Stimulated activated naive CD8-positive, alpha-beta T cell treated with anti-CD3 and anti-CD28 coated beads, Interleukin-15, Interleukin-2, amounts not matched to agents 100 U/mL and 50 U/mL, for 24 hours (primary cell): ENCODE measurements at regions not wholly inside any gene's neighbourhood (a gene's known extent, or its start where the extent isn't known, plus 50 kb on each side); places are given as distances from the start of the nearest gene placed in this dataset.
"Not testable (repeated sequence)": the region's sequence is repeated elsewhere in the genome, so short reads cannot be mapped to it uniquely, and the experiment has no call there.

Source experiments
- ATAC-seq: fragments of 150-1000 bp; cut with Tn5 transposase; one replicate; pipeline ENCODE4 v1.10.0; 2021
- DNase-seq: peaks from one replicate; pipeline ENCODE4 v3.0.0; 2021

- ATAC-seq (no peak), DNase-seq (peak; percentile 79)
Measured at GRCh38 chr1:221203224-221204054, 324.2 kb downstream of the HLX start.

DNA sequence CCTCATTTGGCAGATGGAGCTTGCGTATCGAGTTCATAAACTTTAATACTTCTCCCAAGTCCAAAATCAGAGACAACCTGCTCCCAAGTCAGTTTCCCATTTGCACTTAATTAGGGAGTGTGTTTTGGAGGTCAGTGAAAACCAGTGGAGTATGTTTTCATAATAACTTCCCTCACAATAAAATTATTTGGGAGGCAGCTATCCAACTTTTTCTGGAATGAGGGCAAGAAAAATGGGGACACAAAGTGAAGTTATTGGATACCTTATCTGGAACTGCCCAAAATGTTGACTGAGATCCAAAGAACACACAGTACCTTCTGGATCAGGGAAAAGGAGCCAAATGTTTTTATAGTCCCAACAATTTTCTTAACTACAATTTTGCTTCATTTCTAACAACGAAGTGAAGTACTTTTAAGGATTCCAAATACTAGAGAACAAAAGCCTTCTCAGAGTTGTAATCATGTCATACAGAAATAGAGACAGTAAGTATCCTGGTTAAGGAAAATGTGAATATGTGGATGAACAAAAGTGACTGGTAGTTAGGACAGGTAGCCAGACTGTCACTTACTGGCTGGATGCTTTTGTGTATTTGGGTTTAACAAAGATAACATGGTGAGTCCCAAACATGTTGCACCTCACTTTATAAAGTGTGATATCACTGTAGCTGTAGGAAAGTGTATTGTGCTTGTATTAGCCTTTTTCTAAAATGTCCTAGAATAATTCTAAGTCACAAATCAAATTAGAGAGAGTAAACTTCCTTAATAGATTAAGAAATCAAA lies 325.0 kb downstream of the HLX start:
- no peak for ATAC-seq
- no peak for DNase-seq

DNA sequence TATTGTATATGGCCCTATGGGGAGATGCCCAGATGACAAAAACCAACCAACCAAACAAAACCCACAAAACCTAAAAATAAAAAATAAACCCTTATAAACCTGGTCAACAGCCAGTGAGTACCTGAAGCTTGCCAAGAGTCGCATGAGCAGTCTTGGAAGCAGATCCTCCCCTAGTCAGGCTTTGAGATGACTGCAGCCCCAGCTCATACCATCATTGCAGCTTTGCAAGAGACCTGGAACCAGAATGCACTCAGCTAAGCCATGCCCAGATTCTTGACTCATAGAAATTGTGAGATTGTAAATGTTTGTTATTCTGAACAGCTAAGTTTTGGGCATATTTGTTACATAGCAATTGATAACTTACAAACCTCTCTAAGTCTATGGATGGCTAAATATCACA lies 326.8 kb downstream of the HLX start:
- ATAC-seq = no peak
- DNase-seq = no peak

DNA sequence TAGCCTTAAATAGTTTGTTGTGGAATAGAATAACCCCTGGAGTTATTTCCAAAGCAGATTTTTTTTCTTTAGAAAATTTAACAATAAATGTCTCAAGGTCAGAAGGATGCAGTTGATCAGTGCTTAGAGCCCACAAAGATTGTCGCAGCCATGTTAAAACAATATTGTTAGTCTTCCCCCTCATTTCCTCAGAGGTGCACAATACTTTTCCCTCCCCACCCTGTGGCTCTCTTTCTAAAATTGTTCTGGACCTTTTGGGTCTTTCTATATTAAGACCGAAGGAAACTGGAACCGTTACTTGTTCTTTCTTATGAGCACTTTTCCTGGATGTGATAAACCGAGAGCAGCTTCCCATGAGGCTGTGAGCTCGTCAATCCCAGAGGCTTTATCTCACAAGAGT lies 333.7 kb downstream of the HLX start:
- ATAC-seq (no peak), DNase-seq (no peak)

DNA sequence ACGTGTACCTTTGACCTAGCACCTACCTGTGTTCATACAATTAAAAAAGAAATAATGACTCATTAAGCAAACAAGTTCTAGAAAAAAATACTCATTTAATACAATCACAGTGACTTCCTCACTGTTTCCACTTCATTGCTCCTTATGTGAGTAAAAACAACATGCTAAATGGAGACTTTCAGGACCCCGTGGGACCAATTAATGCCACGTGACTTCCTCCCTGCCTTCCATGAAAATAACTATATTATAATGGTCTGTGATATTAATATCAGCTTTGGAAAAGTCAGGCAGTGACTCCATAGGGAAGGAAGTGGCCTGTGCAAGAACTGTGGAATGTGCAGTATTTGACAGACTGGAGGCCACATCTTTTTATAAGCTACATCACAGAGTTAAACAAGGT lies 337.8 kb downstream of the HLX start:
- ATAC-seq (no peak), DNase-seq (no peak)

GRCh38 chr1:221223281-221223680 lies 344.0 kb downstream of the HLX start:
- ATAC-seq (no peak), DNase-seq (no peak)

DNA sequence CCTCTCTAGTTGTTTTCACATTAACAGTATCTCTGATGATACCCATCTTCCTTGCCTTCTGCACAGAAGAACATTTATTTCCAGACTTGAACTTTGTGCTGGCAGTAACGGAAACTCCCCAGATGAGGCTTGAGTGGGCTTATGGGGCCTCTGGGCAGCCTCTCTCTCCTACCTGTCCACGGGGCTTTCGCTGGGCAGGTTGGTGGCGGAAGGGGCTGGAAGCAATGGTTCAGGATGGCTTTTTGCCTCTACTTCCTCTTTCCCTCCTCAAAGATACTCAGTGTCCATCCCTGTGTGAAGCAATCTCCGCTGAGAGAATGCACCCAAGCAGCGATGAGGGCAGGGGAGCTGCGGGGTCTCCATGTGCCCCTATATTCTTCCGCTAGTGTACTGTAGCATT lies 348.2 kb downstream of the HLX start:
- DNase-seq (no peak), ATAC-seq (no peak)

DNA sequence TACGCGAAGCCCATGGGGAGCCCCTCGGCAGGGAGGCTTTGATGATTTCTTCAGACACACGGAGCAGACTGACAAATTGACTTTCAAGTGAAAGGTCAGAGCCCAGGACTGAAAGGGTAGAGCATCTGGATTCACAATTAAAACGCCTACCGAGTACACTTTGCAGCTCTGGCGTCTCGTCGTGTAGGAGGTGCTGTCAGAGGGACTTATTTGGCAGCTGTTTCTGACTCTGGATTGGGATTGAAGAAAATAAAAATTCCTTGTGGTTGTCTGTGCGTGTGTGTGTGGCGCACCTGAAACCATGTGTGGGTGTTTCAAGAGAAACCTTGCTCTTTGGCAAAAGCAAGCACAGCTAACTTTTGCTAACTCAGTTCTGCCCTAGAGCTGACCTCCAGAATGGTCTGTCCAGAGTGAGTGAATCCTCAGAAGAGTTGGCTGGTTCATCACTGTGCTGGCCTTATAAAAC lies 348.7 kb downstream of the HLX start:
- no peak for ATAC-seq
- no peak for DNase-seq

- DNase-seq (no peak), ATAC-seq (no peak)
Measured at GRCh38 chr1:221228594-221228993, 349.4 kb downstream of the HLX start.

DNA sequence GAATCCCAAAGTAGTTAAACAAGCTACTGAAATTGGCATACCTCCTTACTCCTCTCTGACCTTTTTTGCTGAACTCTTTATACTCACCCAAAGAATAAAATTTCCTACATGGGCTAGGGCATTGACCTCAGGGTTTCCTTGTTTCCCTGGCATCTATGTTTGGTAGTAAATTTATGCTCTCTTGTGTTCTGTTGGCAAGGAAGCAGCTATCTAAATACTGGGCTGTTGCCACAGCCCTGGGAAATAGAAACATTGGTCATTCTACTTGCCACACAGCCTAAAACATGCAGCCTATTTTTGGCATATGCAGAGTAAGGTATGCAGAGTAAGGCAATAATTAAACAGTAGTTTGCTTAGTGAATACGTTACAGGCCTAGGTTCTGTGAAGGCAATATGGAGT lies 351.4 kb downstream of the HLX start:
- ATAC-seq = no peak
- DNase-seq = no peak

DNA sequence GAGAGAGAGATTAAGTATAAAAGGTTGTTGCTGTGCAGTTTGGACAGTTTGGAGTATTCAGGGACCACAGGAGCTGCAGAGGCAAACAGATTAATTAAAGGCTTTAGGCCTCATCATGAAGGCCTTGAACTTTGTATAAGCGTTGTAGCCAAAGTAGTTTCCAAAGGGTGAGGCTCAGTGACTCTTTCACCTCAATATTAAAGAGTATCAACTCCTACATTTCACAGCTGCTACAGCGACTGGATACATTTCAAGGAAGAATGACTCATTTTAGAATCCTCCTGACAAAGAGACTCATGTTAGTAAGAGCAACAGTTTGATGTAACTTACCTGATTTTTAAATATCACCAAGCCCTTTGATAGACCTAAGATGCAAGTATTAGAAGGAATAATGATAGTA lies 355.5 kb downstream of the HLX start:
- DNase-seq = no peak
- ATAC-seq = no peak

DNA sequence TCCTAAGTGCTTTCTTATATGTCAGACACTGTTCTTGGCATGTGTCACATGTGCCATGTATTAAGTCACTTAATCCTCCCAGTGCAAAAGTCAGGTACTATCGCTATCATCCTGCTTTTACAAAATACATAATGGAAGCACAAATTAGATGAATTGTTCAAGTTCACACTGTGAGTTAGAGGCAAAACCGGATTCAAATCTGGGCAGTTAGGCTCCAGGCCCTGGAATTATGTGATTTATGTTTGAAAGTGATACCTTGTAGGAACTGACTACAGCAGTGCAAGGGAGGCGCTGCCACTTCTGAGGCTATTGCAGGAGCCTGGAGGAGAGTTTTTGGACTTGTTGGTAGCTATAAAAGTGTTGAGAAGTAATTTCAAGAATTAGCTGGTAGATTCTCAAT lies 358.3 kb downstream of the HLX start:
- ATAC-seq (no peak), DNase-seq (no peak)

DNA sequence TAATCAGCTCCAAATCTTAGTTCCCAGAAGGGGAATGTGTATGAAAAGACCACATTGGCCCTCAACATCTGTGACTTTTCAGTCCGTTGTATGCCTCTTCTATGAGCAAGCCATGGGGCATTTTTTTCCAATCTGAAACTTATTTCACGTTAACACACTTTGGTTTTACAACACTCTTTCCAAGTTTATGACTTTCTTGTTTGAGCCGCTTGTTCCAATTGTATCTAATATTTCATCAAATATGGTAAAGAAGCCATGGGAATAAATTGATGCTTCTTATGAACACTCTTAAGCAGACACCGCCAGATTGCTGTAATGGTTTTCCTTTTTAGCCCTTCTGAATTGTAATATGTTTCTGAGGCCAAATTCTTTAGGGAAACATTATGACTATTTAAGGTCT lies 359.9 kb downstream of the HLX start:
- DNase-seq (no peak), ATAC-seq (no peak)

DNA sequence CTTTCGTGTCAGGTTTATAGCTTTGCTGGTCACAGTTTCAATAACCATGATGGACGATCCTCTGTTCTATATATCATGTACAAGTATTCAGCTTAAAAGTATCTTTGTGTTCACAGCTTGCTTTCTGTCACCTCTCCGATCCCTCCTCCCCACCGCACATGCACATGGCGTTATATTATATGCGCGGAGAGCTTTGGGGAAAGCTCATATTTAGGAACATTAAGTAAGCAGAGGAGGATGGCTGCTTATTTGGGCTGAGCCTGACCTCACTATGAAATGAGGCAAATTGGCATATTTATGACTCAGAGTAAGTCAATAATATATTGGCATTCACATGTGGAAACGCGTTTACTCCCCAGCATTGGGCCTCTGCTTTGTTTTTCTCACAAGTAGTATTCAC lies 360.5 kb downstream of the HLX start:
- DNase-seq (no peak), ATAC-seq (no peak)

- ATAC-seq = no peak
- DNase-seq = no peak
Measured at GRCh38 chr1:221240690-221241089, 361.4 kb downstream of the HLX start.

DNA sequence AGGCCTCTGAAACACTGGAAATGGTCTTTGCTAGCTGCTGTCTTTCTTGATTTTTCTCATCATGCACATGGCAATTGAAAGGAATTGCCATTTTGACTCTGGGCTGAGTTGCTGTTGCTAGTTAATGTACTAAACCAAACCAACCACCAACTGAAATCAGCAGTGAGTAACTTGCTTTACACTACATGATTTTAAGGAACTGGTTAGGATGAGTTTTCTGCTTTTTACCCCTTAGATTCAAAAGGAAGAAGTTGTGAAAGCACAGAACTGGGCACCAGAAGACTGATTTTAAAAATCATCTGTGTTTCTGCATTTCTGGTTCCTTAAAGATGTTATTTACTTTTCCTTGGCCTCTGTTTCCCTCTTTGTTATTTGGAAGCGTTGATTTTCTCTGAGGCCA lies 361.9 kb downstream of the HLX start:
- no peak for DNase-seq
- ATAC-seq = no peak

DNA sequence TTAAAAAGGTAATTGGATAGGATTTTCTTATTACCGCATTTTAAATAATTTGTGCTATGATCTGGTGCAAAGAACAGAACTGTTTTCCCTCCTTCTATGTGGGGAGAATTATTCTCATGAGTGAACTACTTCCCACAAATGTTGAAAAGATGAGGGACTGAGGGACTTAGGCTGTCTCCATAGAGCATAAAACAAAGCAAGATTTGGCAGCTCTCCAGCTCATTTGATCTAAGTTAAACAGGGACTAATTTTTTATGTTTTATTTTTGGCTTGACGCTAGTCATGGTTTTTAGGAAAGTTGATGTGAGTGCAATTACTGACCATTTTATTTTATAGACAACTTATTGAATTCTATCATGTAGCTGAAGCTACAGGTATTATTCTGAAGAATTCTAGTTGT lies 362.3 kb downstream of the HLX start:
- DNase-seq (no peak), ATAC-seq (no peak)

- no peak for ATAC-seq
- no peak for DNase-seq
Measured at GRCh38 chr1:221246067-221246466, 366.8 kb downstream of the HLX start.

GRCh38 chr1:221246628-221247415 lies 367.6 kb downstream of the HLX start:
- DNase-seq (no peak), ATAC-seq (no peak)

DNA sequence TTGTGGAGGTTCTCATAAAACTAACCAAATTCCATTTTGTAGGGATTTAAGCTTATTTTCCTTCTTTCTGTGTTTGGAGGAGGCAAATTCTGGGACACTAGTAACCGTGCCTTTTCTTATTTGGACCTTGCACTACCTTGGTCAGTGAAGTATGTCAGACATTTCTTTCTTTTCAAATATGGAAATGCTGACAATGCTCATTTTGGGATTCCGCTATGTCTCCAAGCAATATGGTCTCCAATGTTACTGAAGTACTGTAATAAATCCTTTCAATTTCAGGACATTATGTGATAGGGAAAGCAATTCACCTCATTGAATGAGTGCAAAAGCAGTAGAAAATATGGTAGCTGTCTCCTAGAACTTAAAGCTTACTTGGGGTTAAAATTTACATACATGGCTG lies 372.3 kb downstream of the HLX start:
- DNase-seq (no peak), ATAC-seq (no peak)

GRCh38 chr1:221254813-221255212 lies 375.6 kb downstream of the HLX start:
- ATAC-seq (no peak), DNase-seq (no peak)

- DNase-seq (no peak), ATAC-seq (no peak)
Measured at GRCh38 chr1:221256773-221257172, 377.5 kb downstream of the HLX start.

- DNase-seq, ATAC-seq: not testable (repeated sequence)
Measured at GRCh38 chr1:221257548-221257947, 378.3 kb downstream of the HLX start.
